Stomach (tissue), 8 donors: ENCODE measurements at regions not wholly inside any gene's neighbourhood (a gene's known extent, or its start where the extent isn't known, plus 50 kb on each side); places are given as distances from the start of the nearest gene placed in this dataset.

Source experiments
- DNase-seq, 2 donors: peaks; one replicate each; pipeline versions ENCODE4 v3.0.0 to v3.0.0-alpha.2; 2013 to 2019
- H3K27ac ChIP-seq, 5 donors: fragments of 200-600 bp in 4 of 5; sonication (generic) in 4 of 5; one replicate each; pipeline ENCODE4 v1.5.1; 2013 to 2019; ENCODE audit warnings: mild to moderate bottlenecking in 1 of 5, moderate library complexity in 1 of 5
- H3K27me3 ChIP-seq, 3 donors: fragments of 200-600 bp; sonication (generic); one replicate each; pipeline ENCODE4 v1.5.1; 2017 to 2019; ENCODE audit warnings: mixed run types in 1 of 3
- H3K36me3 ChIP-seq, 4 donors: fragments of 200-600 bp; sonication (generic); 1 replicate in 3 of 4; 2 replicates in 1 of 4; pipeline ENCODE4 v1.5.1; 2016 to 2019
- H3K4me1 ChIP-seq, 4 donors: fragments of 200-600 bp; sonication (generic); one replicate each; pipeline ENCODE4 v1.5.1; 2016 to 2019
- H3K4me3 ChIP-seq, 4 donors: fragments of 200-600 bp; sonication (generic) in 3 of 4; one replicate each; pipeline ENCODE4 v1.5.1; 2016 to 2019; ENCODE audit warnings: mild to moderate bottlenecking in 1 of 4
- H3K9me3 ChIP-seq, 4 donors: fragments of 200-600 bp; sonication (generic); one replicate each; pipeline ENCODE4 v1.5.1; 2016 to 2019
- EP300 ChIP-seq: sonication (generic); formaldehyde crosslinking; IDR thresholded peaks from one replicate; pipeline ENCODE4 v1.6.1; 2017; ENCODE audit warnings: antibody characterized with exemption
- POLR2A ChIP-seq, 4 donors: fragments of 450-650 bp; IDR thresholded peaks; one replicate each; pipeline ENCODE4 v1.6.1; 2016; ENCODE audit warnings: antibody characterized with exemption in 4 of 4, control low read depth in 2 of 4, mild to moderate bottlenecking in 1 of 4, moderate library complexity in 1 of 4
- POLR2AphosphoS5 ChIP-seq, 3 donors: sonication (generic); formaldehyde crosslinking; IDR thresholded peaks; one replicate each; pipeline ENCODE4 v1.6.1; 2016; ENCODE audit warnings: antibody characterized with exemption in 3 of 3
- WGBS, 5 donors: extraction: QIAGEN DNeasy Blood & Tissue Kit in 3 of 5; methylation state at CpG; one replicate each; pipeline versions ENCODE4 v1.1.5 to v1.1.7; 2013 to 2018; 5-methylcytosine and 5-hydroxymethylcytosine counted together
- intact Hi-C: fragments of 100-400 bp; cut with DNase I; formaldehyde crosslinking; loops from one replicate; pipeline ENCODE4 v1.15.1; 2023; ENCODE audit warnings: low total_unique reads
- TF ChIP-seq, protein P1 (sequence below), 7 experiments: fragments of 450-650 bp in 4 of 7; fragments of 200-600 bp in 3 of 7; sonication (generic) in 3 of 7; IDR thresholded peaks; one replicate each; pipeline ENCODE4 v1.5.1; 2016 to 2019; ENCODE audit warnings: antibody characterized with exemption in 7 of 7, control low read depth in 2 of 7, mild to moderate bottlenecking in 1 of 7
- donor health status: healthy with polysubstance abuse.
- donor health status: Bipolar disorder and iron deficiency.
- donor health status: healthy.

DNA sequence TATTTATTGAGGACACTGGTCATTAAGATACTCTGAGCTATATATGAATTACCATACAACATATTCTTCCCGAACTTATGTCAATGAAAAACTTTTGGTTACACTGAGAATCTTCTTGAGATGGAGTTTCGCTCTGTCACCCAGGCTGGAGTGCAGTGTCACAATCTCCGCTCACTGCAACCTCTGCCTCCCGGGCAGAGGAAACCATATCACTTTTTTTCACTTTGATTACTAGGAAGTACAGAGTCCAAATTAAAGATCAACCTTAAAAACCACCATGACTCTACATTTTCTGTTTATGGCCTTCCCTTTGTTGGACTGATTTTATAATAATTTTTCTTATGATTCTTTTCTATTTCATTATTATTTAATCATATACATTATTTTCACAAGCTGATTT, 336.5 kb downstream of the FSCB start:
- Histone ChIP-seq H3K27me3 (no peaks in the 10 kb centered on the region), H3K4me3 (no peak overlapping the region), H3K9me3 (peaks cover 0 to 5% (median 3%) of the 10 kb centered on the region in 4 donors), H3K36me3 (no peaks in the 10 kb centered on the region), H3K27ac (no peak overlapping the region), H3K4me1 (no peaks in the 10 kb centered on the region)
- no peak for DNase-seq
- no peak for TF ChIP-seq POLR2A (IDR thresholded peaks at IDR 0.05)
- TF ChIP-seq, protein P1, sequence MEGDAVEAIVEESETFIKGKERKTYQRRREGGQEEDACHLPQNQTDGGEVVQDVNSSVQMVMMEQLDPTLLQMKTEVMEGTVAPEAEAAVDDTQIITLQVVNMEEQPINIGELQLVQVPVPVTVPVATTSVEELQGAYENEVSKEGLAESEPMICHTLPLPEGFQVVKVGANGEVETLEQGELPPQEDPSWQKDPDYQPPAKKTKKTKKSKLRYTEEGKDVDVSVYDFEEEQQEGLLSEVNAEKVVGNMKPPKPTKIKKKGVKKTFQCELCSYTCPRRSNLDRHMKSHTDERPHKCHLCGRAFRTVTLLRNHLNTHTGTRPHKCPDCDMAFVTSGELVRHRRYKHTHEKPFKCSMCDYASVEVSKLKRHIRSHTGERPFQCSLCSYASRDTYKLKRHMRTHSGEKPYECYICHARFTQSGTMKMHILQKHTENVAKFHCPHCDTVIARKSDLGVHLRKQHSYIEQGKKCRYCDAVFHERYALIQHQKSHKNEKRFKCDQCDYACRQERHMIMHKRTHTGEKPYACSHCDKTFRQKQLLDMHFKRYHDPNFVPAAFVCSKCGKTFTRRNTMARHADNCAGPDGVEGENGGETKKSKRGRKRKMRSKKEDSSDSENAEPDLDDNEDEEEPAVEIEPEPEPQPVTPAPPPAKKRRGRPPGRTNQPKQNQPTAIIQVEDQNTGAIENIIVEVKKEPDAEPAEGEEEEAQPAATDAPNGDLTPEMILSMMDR (IDR thresholded peaks at IDR 0.05) = no peak
- no peak for TF ChIP-seq EP300
- TF ChIP-seq POLR2AphosphoS5 (IDR thresholded peaks at IDR 0.05) = no peak
- intact Hi-C loops = no loop called here
- 59 to 65% (median 64%) methylated on average over 4 of the region's 4 CpGs for WGBS, 5 donors

DNA sequence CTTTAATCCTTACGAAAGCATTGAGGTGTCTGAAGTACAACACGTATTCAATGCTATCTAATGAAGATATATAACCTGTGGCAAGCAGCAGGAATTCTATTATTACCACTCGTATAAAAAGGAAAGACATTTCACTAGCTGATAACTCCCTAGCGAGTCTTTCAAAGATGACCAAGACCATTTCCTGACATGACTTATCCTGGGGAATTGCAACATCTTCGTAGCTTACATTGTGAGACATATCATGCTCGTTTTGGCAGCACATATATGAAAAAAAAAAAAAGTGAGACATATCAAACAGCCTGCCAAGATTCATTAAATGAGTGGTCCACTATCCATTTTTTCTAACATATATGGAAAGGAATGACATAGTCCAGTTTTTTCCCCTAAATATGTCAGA, 337.0 kb downstream of the FSCB start:
- intact Hi-C loops = no loop called here
- DNase-seq = no peak
- Histone ChIP-seq H3K27me3 (no peaks in the 10 kb centered on the region), H3K36me3 (no peaks in the 10 kb centered on the region), H3K4me1 (no peaks in the 10 kb centered on the region), H3K9me3 (peaks cover 0 to 5% (median 3%) of the 10 kb centered on the region in 4 donors), H3K27ac (no peak overlapping the region), H3K4me3 (no peak overlapping the region)
- WGBS, 5 donors = 59 to 69% (median 64%) methylated on average over 6 of the region's 6 CpGs
- TF ChIP-seq, protein P1 (IDR thresholded peaks at IDR 0.05) = no peak
- no peak for TF ChIP-seq POLR2AphosphoS5 (IDR thresholded peaks at IDR 0.05)
- no peak for TF ChIP-seq EP300
- TF ChIP-seq POLR2A (IDR thresholded peaks at IDR 0.05) = no peak

DNA sequence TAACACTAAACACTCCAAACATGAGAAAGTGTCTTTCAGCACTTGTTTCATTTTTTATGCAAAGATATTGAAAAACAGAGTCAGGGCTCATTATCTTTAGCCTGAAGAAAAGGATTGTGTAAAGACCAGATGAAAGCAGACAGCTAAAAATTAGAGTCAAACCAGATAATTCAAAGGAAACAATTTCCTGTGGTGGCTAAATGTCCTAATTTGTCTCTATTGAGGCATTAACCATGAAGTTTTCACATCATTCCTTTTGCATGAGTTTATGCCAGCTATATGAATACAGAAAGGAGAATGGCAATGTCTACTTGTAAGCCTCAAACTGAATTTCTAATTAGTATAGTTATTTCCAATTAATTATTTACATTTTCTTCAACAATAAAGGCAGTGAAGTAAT, 338.5 kb downstream of the FSCB start:
- H3K4me1 ChIP-seq = no peaks in the 10 kb centered on the region
- H3K9me3 ChIP-seq = peaks cover 0 to 4% (median 0%) of the 10 kb centered on the region in 4 donors
- DNase-seq = no peak
- no peaks in the 10 kb centered on the region for H3K27me3 ChIP-seq
- TF ChIP-seq POLR2AphosphoS5 (IDR thresholded peaks at IDR 0.05) = no peak
- TF ChIP-seq, protein P1 (IDR thresholded peaks at IDR 0.05) = no peak
- no peak for TF ChIP-seq EP300
- no peak for TF ChIP-seq POLR2A (IDR thresholded peaks at IDR 0.05)
- no peaks in the 10 kb centered on the region for H3K36me3 ChIP-seq
- H3K27ac ChIP-seq = no peak overlapping the region
- H3K4me3 ChIP-seq = no peak overlapping the region
- intact Hi-C loops = no loop called here

GRCh38 chr14:44166611-44167010, 340.5 kb downstream of the FSCB start:
- no peaks in the 10 kb centered on the region for H3K4me1 ChIP-seq
- no peaks in the 10 kb centered on the region for H3K9me3 ChIP-seq
- WGBS, 5 donors = 67 to 84% (median 69%) methylated on average over 2 of the region's 2 CpGs
- H3K27me3 ChIP-seq = no peaks in the 10 kb centered on the region
- no peak for DNase-seq
- intact Hi-C loops = no loop called here
- no peaks in the 10 kb centered on the region for H3K36me3 ChIP-seq
- H3K4me3 ChIP-seq = no peak overlapping the region
- TF ChIP-seq, protein P1 (IDR thresholded peaks at IDR 0.05) = no peak
- TF ChIP-seq POLR2AphosphoS5 (IDR thresholded peaks at IDR 0.05) (no peak), EP300 (no peak), POLR2A (IDR thresholded peaks at IDR 0.05) (no peak)
- H3K27ac ChIP-seq = no peak overlapping the region
